ENCODE measurements at regions not wholly inside any gene's neighbourhood (a gene's known extent, or its start where the extent isn't known, plus 50 kb on each side); places are given as distances from the start of the nearest gene placed in this dataset.
"Not testable (repeated sequence)": the region's sequence is repeated elsewhere in the genome, so short reads cannot be mapped to it uniquely, and the experiment has no call there.

DNA sequence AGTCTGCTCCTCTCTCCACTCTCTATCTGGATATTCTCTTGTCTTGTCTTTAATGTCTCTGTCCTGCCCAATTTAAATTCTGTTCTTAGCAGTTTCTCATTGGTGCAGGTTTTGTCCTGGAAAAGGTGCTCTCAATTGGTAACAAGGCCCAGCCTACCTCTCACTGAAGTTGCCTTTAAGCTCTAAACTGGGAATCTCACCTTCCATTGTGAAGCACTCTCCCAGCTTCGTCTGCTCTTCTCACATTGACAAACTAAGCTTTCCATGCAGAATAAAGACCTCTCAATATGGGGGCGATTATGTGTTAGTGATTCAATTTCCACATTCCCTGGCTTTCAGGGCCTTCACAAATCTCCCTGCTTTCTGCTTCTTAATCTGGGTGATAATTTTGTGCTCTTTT, 1712.2 kb downstream of the GRIK2 start:
- Mint-ChIP-seq H3K9me3 (no peaks in the 10 kb centered on the region), H3K4me3 (no peak overlapping the region), H3K36me3 (no peaks in the 10 kb centered on the region), H3K27ac (no peak overlapping the region), H3K4me1 (ENCODE audit: unreplicated experiment) (peaks cover 10% of the 10 kb centered on the region), H3K27me3 (no peaks in the 10 kb centered on the region)
- TF ChIP-seq, protein P1, sequence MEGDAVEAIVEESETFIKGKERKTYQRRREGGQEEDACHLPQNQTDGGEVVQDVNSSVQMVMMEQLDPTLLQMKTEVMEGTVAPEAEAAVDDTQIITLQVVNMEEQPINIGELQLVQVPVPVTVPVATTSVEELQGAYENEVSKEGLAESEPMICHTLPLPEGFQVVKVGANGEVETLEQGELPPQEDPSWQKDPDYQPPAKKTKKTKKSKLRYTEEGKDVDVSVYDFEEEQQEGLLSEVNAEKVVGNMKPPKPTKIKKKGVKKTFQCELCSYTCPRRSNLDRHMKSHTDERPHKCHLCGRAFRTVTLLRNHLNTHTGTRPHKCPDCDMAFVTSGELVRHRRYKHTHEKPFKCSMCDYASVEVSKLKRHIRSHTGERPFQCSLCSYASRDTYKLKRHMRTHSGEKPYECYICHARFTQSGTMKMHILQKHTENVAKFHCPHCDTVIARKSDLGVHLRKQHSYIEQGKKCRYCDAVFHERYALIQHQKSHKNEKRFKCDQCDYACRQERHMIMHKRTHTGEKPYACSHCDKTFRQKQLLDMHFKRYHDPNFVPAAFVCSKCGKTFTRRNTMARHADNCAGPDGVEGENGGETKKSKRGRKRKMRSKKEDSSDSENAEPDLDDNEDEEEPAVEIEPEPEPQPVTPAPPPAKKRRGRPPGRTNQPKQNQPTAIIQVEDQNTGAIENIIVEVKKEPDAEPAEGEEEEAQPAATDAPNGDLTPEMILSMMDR (conservative IDR thresholded peaks at IDR 0.05) = no peak
- DNase-seq (ENCODE audit: extremely low spot score, unreplicated experiment) = no peak

DNA sequence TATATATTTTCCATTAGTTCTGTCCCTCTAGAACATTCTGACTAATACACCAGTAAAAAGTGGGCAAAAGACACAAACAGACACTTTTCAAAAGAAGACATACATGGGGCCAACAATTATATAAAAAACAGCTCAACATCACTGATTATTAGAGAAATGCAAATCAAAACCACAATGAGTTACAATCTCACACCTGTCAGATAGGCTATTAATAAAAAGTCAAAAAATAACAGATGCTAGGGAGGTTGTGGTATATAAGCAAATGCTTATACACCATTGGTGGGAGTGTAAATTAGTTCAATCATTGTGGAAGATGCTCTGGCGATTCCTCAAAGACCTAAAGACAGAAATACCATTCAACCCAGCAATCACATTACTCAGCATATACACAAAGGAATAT, 1707.8 kb downstream of the GRIK2 start:
- TF ChIP-seq, protein P1 (conservative IDR thresholded peaks at IDR 0.05) = no peak
- Mint-ChIP-seq H3K9me3 (peaks cover 8% of the 10 kb centered on the region), H3K27ac (no peak overlapping the region), H3K4me3 (no peak overlapping the region), H3K27me3 (no peaks in the 10 kb centered on the region), H3K4me1 (ENCODE audit: unreplicated experiment) (peaks cover 6% of the 10 kb centered on the region), H3K36me3 (no peaks in the 10 kb centered on the region)
- no peak for DNase-seq (ENCODE audit: extremely low spot score, unreplicated experiment)

DNA sequence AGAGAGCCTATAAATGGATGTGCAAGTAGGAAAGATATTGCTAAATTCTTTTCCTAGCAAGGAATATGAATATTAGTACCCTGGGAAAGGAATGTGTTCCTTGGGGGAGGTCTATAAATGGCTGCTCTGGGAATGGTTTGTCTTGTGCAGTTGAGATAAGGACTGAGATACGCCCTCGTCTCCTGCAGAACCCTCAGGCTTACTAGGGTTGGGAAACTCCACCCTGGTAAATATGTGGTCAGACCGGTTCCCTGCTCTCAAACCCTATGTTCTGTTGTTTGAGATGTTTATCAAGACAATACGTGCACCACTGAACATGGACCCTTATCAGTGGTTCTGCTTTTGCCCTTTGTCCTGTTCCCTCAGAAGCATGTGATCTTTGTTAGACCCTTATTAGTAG, 1698.9 kb downstream of the GRIK2 start:
- H3K36me3 Mint-ChIP-seq; H3K27ac Mint-ChIP-seq; H3K4me3 Mint-ChIP-seq; H3K4me1 Mint-ChIP-seq (ENCODE audit: unreplicated experiment); H3K27me3 Mint-ChIP-seq; DNase-seq (ENCODE audit: extremely low spot score, unreplicated experiment); H3K9me3 Mint-ChIP-seq: not testable (repeated sequence)

DNA sequence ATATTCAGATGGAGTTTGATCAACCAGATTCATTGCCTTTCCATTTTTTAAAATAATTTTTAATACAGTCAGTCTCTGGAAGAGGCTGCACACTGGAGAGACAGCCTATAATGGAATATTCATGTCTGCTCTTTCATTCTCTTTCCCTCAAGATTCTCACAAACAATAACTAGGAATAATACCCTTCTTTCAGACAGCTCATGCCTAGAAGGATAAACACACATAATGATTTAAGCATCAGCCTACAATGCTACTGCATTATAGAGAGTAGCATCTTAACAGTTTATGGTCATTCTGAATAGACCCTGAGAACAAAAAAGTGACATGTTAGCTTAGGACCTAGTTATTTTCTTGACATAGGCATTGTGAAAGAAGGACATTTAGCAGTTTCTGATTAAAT, 1692.3 kb downstream of the GRIK2 start:
- H3K4me1 Mint-ChIP-seq (ENCODE audit: unreplicated experiment) = no peaks in the 10 kb centered on the region
- TF ChIP-seq, protein P1 (conservative IDR thresholded peaks at IDR 0.05) = no peak
- no peaks in the 10 kb centered on the region for H3K36me3 Mint-ChIP-seq
- H3K4me3 Mint-ChIP-seq = no peak overlapping the region
- H3K27me3 Mint-ChIP-seq = no peaks in the 10 kb centered on the region
- no peak overlapping the region for H3K27ac Mint-ChIP-seq
- no peaks in the 10 kb centered on the region for H3K9me3 Mint-ChIP-seq
- DNase-seq (ENCODE audit: extremely low spot score, unreplicated experiment) = no peak

GRCh38 chr6:103081876-103082630, 1688.5 kb downstream of the GRIK2 start:
- Mint-ChIP-seq H3K27ac (no peak overlapping the region), H3K27me3 (no peaks in the 10 kb centered on the region), H3K36me3 (no peaks in the 10 kb centered on the region), H3K4me1 (ENCODE audit: unreplicated experiment) (no peaks in the 10 kb centered on the region), H3K9me3 (no peaks in the 10 kb centered on the region), H3K4me3 (no peak overlapping the region)
- TF ChIP-seq, protein P1 (conservative IDR thresholded peaks at IDR 0.05) = no peak
- DNase-seq (ENCODE audit: extremely low spot score, unreplicated experiment) = no peak

DNA sequence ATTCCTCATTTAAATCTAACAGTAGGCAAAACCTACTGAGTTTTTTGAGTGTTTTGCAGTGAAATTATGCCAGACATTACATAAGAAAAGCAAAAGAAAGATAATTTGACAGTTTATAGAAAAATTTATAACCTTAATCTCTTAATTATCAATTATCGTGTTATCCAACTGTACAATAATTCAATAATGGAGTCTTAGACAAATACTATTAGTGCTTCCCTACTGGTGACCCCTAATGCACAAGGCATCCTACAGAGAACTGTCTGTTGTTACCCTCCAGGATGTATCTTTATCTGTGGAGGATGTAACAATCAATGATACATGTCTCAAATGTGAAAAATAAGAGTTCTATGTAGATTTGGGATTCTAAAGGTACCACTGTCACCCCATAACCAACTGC, 1687.6 kb downstream of the GRIK2 start:
- no peaks in the 10 kb centered on the region for H3K36me3 Mint-ChIP-seq
- H3K4me3 Mint-ChIP-seq = no peak overlapping the region
- H3K4me1 Mint-ChIP-seq (ENCODE audit: unreplicated experiment) = no peaks in the 10 kb centered on the region
- H3K9me3 Mint-ChIP-seq = no peaks in the 10 kb centered on the region
- no peaks in the 10 kb centered on the region for H3K27me3 Mint-ChIP-seq
- H3K27ac Mint-ChIP-seq = no peak overlapping the region
- DNase-seq (ENCODE audit: extremely low spot score, unreplicated experiment) = no peak
- TF ChIP-seq, protein P1 (conservative IDR thresholded peaks at IDR 0.05) = no peak

All from type B pancreatic cell (in vitro differentiated cells).